SU-DHL-6 (cell line): ENCODE measurements at regions not wholly inside any gene's neighbourhood (a gene's known extent, or its start where the extent isn't known, plus 50 kb on each side); places are given as distances from the start of the nearest gene placed in this dataset.

ENCODE experiments used
- EZH2phosphoT487 ChIP-seq: fragments of 200-600 bp; sonication (generic), shearing (Covaris generic); conservative IDR thresholded peaks from 2 replicates; pipeline ENCODE4 v1.6.1; 2018; ENCODE audit warnings: mild to moderate bottlenecking, antibody characterized with exemption, low read length, moderate library complexity, mixed read lengths
- TF ChIP-seq, protein P1 (sequence below): fragments of 200-600 bp; sonication (generic); IDR thresholded peaks from one replicate; pipeline ENCODE4 v1.5.1; 2017; ENCODE audit warnings: antibody characterized with exemption, mild to moderate bottlenecking, low read length, moderate library complexity; ENCODE audit not compliant: insufficient read depth, poor library complexity, severe bottlenecking

DNA sequence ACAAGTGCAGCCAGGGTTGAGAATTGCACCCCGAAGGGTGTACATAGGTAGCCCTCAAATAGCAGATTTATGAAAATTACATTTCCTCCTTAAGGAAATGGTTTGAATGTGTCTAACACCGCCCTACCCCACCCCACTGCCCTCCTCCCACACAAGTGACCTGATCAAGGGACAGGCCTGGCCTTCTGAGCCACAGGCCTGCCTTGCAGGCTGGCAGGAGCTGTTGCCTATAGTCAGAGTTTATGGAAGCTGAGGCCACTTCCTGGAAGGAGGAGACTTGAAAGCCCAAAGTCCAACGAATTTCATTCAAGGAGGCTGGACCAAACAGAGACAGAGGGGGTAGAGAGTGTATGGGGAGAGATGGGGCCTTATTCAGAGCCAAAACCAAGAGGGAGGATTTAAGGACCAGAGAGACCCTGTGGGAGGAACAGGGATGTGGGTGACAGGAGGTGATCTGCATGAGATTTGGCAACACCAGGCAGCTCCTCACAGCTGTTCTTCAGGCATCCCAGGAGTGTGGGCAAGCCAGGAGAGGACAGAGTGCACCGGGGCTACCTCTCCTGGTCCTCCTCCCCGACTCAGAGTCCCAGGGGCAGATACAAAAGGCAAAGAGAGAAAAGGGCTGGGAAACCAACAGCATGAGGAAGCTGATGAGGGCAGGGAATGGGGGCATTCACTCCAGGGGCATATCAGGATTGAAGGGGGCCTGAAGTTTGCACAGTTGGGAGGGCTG lies 100.4 kb upstream of the HES1 start:
- TF ChIP-seq, protein P1, sequence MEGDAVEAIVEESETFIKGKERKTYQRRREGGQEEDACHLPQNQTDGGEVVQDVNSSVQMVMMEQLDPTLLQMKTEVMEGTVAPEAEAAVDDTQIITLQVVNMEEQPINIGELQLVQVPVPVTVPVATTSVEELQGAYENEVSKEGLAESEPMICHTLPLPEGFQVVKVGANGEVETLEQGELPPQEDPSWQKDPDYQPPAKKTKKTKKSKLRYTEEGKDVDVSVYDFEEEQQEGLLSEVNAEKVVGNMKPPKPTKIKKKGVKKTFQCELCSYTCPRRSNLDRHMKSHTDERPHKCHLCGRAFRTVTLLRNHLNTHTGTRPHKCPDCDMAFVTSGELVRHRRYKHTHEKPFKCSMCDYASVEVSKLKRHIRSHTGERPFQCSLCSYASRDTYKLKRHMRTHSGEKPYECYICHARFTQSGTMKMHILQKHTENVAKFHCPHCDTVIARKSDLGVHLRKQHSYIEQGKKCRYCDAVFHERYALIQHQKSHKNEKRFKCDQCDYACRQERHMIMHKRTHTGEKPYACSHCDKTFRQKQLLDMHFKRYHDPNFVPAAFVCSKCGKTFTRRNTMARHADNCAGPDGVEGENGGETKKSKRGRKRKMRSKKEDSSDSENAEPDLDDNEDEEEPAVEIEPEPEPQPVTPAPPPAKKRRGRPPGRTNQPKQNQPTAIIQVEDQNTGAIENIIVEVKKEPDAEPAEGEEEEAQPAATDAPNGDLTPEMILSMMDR = no peak
- TF ChIP-seq EZH2phosphoT487 = no peak
